A549 (cell line): ENCODE measurements at regions not wholly inside any gene's neighbourhood (a gene's known extent, or its start where the extent isn't known, plus 50 kb on each side); places are given as distances from the start of the nearest gene placed in this dataset.
A peak's percentile ranks its signal among the peaks of the same experiment; 100 is the strongest.

Experiments
- ATAC-seq, 2 experiments: fragments of 200-7000 bp in 1 of 2; fragments of >200 bp in 1 of 2; cut with Nextera tagmentation in 1 of 2; cut with Tn5 transposase in 1 of 2; 3 replicates each; pipeline versions ENCODE4 v1.8.0 to v1.9.1; 2018 to 2020; ENCODE audit warnings: mild to moderate bottlenecking in 1 of 2, moderate library complexity in 1 of 2
- CTCF ChIA-PET: fragments of 300-600 bp; sonication (Branson Sonifier 250); formaldehyde crosslinking; extraction: SDS; loops from one replicate; lab custom pipeline; 2021; ENCODE audit warnings: antibody characterized with exemption, inconsistent platforms; lab: Yijun Ruan, JAX
- POLR2A ChIA-PET: fragments of 350-600 bp; formaldehyde crosslinking; extraction: SDS; loops from one replicate; lab custom pipeline; 2021; ENCODE audit warnings: antibody characterized with exemption, inconsistent platforms; lab: Yijun Ruan, JAX
- DNase-seq, 2 experiments: peaks; one replicate each; pipeline versions ENCODE4 v3.0.0 to v3.0.0-alpha.2; 2011 to 2016; ENCODE audit warnings: low read depth in 1 of 2, low spot score in 1 of 2
- FAIRE-seq: peaks from 2 replicates; lab custom pipeline; 2011; peaks lifted over from hg19 to GRCh38; lab: Jason Lieb, UNC
- H3K27ac ChIP-seq, 2 experiments: fragments of >200 bp; sonication (Bioruptor Twin); formaldehyde crosslinking; 3 replicates each; pipeline ENCODE4 v1.5.1; 2016 to 2017
- H3K4me1 ChIP-seq: fragments of >200 bp; sonication (Bioruptor Twin); formaldehyde crosslinking; 3 replicates; pipeline ENCODE4 v1.6.1; 2016
- H3K4me2 ChIP-seq: fragments of >200 bp; sonication (Bioruptor Twin); formaldehyde crosslinking; 3 replicates; pipeline ENCODE4 v1.6.1; 2016
- H3K4me3 ChIP-seq: fragments of >200 bp; sonication (Bioruptor Twin); formaldehyde crosslinking; 3 replicates; pipeline ENCODE4 v1.5.1; 2016
- H3K9me3 ChIP-seq: fragments of >200 bp; sonication (Bioruptor Twin); formaldehyde crosslinking; 3 replicates; pipeline ENCODE4 v1.6.1; 2016
- BHLHE40 ChIP-seq: IDR thresholded peaks from 2 replicates; pipeline ENCODE4 v1.6.1; 2012; ENCODE audit warnings: low read depth, low read length, inconsistent platforms
- CBX2 ChIP-seq: fragments of 200-600 bp; sonication (generic); IDR thresholded peaks from 2 replicates; pipeline ENCODE4 v1.6.1; 2016; ENCODE audit warnings: low read depth, mild to moderate bottlenecking, borderline replicate concordance
- CBX8 ChIP-seq: fragments of 200-600 bp; sonication (generic); IDR thresholded peaks from 2 replicates; pipeline ENCODE4 v1.6.1; 2016
- CEBPB ChIP-seq, 2 experiments: fragments of >200 bp in 1 of 2; sonication (Bioruptor Twin) in 1 of 2; formaldehyde crosslinking in 1 of 2; IDR thresholded peaks; 2 replicates each; pipeline ENCODE4 v1.6.1; 2012 to 2016
- EHF ChIP-seq: fragments of 250-450 bp; sonication (Bioruptor Pico); IDR thresholded peaks from 2 replicates; pipeline ENCODE4 v1.5.0; 2020; ENCODE audit warnings: mild to moderate bottlenecking
- ELK1 ChIP-seq: fragments of 150-350 bp; IDR thresholded peaks from 2 replicates; pipeline ENCODE4 v1.6.1; 2014; ENCODE audit warnings: low read depth, mild to moderate bottlenecking, low read length
- EP300 ChIP-seq, 2 experiments: fragments of >200 bp; sonication (Bioruptor Twin); formaldehyde crosslinking; IDR thresholded peaks; 2 replicates in 1 of 2; 3 replicates in 1 of 2; pipeline ENCODE4 v1.6.1; 2016 to 2017
- FOXS1 ChIP-seq: fragments of 250-450 bp; sonication (Bioruptor Pico); IDR thresholded peaks from 2 replicates; pipeline ENCODE4 v1.5.0; 2020; ENCODE audit warnings: mild to moderate bottlenecking, moderate library complexity
- HOXA7 ChIP-seq: fragments of 250-450 bp; sonication (Bioruptor Pico); IDR thresholded peaks from 2 replicates; pipeline ENCODE4 v1.5.0; 2020; ENCODE audit warnings: mild to moderate bottlenecking, moderate library complexity
- HOXB5 ChIP-seq: fragments of 250-450 bp; sonication (Bioruptor Pico); IDR thresholded peaks from 2 replicates; pipeline ENCODE4 v1.5.0; 2020; ENCODE audit warnings: mild to moderate bottlenecking, moderate library complexity
- JUNB ChIP-seq: fragments of >200 bp; sonication (Bioruptor Twin); formaldehyde crosslinking; IDR thresholded peaks from 2 replicates; pipeline ENCODE4 v1.6.1; 2016
- KDM1A ChIP-seq: fragments of 200-600 bp; sonication (generic); IDR thresholded peaks from 2 replicates; pipeline ENCODE4 v1.6.1; 2016; ENCODE audit warnings: low read depth, mild to moderate bottlenecking
- KDM5A ChIP-seq: fragments of 200-600 bp; sonication (generic); IDR thresholded peaks from 2 replicates; pipeline ENCODE4 v1.6.1; 2016; ENCODE audit warnings: antibody characterized with exemption, mild to moderate bottlenecking
- PHF8 ChIP-seq: fragments of 200-600 bp; sonication (generic); IDR thresholded peaks from 2 replicates; pipeline ENCODE4 v1.6.1; 2016; ENCODE audit warnings: low read depth, mild to moderate bottlenecking, antibody characterized with exemption, moderate library complexity, borderline replicate concordance
- RAD21 ChIP-seq, 2 experiments: fragments of >200 bp in 1 of 2; sonication (Bioruptor Twin) in 1 of 2; formaldehyde crosslinking in 1 of 2; IDR thresholded peaks in 1 of 2; conservative IDR thresholded peaks in 1 of 2; 2 replicates in 1 of 2; 3 replicates in 1 of 2; pipeline ENCODE4 v1.6.1; 2012 to 2018; ENCODE audit warnings: inconsistent platforms in 1 of 2
- REST ChIP-seq: fragments of 200-600 bp; sonication (generic); IDR thresholded peaks from 2 replicates; pipeline ENCODE4 v1.6.1; 2016; ENCODE audit warnings: antibody characterized with exemption, mild to moderate bottlenecking, moderate library complexity
- RFX5 ChIP-seq: fragments of 450-650 bp; IDR thresholded peaks from 2 replicates; pipeline ENCODE4 v1.7.1; 2014; ENCODE audit warnings: antibody characterized with exemption, mild to moderate bottlenecking, moderate library complexity
- SMC3 ChIP-seq: fragments of >200 bp; sonication (Bioruptor Twin); formaldehyde crosslinking; IDR thresholded peaks from 3 replicates; pipeline ENCODE4 v1.6.1; 2018; ENCODE audit warnings: inconsistent platforms
- TFCP2L1 ChIP-seq: fragments of 250-450 bp; sonication (Bioruptor Pico); IDR thresholded peaks from 2 replicates; pipeline ENCODE4 v1.5.0; 2021; ENCODE audit warnings: mild to moderate bottlenecking
- ZFP36 ChIP-seq: fragments of 450-650 bp; IDR thresholded peaks from 2 replicates; pipeline ENCODE4 v1.6.1; 2014; ENCODE audit warnings: borderline replicate concordance; ENCODE audit not compliant: partially characterized antibody
- ZNF302 ChIP-seq: fragments of 250-450 bp; sonication (Bioruptor Pico); IDR thresholded peaks from 2 replicates; pipeline ENCODE4 v1.9.0; 2021; ENCODE audit warnings: inconsistent platforms, mild to moderate bottlenecking, moderate library complexity
- WGBS: methylation state at CpG from one replicate; pipeline ENCODE4 v1.1.6; 2017; ENCODE audit errors: missing lambda C conversion rate; 5-methylcytosine and 5-hydroxymethylcytosine counted together
- TF ChIP-seq, protein P1 (sequence below): fragments of 450-650 bp; IDR thresholded peaks from 2 replicates; pipeline ENCODE4 v1.6.1; 2014; ENCODE audit warnings: antibody characterized with exemption
- TF ChIP-seq, protein P2 (sequence below): fragments of 250-450 bp; sonication (Bioruptor Pico); IDR thresholded peaks from 2 replicates; pipeline ENCODE4 v1.5.0; 2020; ENCODE audit warnings: low read depth, mild to moderate bottlenecking, moderate library complexity
- TF ChIP-seq, protein P3 (sequence below): fragments of 250-450 bp; sonication (Bioruptor Pico); IDR thresholded peaks from 2 replicates; pipeline ENCODE4 v1.5.0; 2021; ENCODE audit warnings: mild to moderate bottlenecking, moderate library complexity, borderline replicate concordance
- TF ChIP-seq, protein P4 (sequence below): IDR thresholded peaks from 2 replicates; pipeline ENCODE4 v1.6.1; 2012; ENCODE audit warnings: low read depth, borderline replicate concordance

GRCh38 chr13:34040863-34041262 is 222.9 kb downstream of the RFC3 start:
- POLR2A ChIA-PET = no interaction called here
- FAIRE-seq = no peak
- TF ChIP-seq, protein P1, sequence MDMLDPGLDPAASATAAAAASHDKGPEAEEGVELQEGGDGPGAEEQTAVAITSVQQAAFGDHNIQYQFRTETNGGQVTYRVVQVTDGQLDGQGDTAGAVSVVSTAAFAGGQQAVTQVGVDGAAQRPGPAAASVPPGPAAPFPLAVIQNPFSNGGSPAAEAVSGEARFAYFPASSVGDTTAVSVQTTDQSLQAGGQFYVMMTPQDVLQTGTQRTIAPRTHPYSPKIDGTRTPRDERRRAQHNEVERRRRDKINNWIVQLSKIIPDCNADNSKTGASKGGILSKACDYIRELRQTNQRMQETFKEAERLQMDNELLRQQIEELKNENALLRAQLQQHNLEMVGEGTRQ = no peak
- TF ChIP-seq, all 56 proteins: peak for 0
- H3K4me2 ChIP-seq = no peak overlapping the region
- H3K27ac ChIP-seq = no peak overlapping the region
- CTCF ChIA-PET = no interaction called here
- ATAC-seq = no peak
- no peaks in the 10 kb centered on the region; the same call in 2 of the 3 replicates for H3K9me3 ChIP-seq
- peaks cover 30% of the 10 kb centered on the region; the same call in 2 of the 3 replicates for H3K4me1 ChIP-seq
- H3K4me3 ChIP-seq = no peak overlapping the region
- WGBS = 80% methylated on average over 4 of the region's 4 CpGs
- DNase-seq = no peak

DNA sequence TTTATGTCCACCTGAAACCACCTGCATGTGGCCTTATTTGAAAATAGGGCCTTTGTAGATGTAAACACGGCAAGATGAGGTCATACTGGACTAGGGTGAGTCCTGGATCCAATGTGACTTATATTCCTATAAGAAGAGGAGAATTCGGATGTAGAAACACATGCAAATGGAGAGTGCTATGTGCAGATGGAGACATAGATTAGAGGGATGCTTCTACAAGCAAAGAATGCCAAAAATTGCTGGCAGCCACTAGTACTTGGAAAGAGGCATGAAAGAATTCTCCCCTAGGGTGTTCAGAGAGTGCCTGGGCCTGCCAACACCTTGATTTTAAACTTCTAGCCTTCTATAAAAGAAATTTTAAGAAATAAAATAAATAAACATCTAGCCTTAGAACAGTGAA is 226.1 kb downstream of the RFC3 start:
- H3K9me3 ChIP-seq = no peaks in the 10 kb centered on the region
- no peak for FAIRE-seq
- peak in 1 of 2 experiments; percentile 30; a peak in 1 of 6 replicates for ATAC-seq
- CTCF ChIA-PET = no interaction called here
- TF ChIP-seq TFCP2L1 (no peak), CBX8 (no peak), PHF8 (no peak), HOXB5 (CRISPR knock-in tag) (no peak), KDM1A (no peak), EP300 (IDR thresholded peaks at IDR 0.05) (no peak), ELK1 (no peak), BHLHE40 (no peak), KDM5A (no peak), JUNB (no peak), HOXA7 (CRISPR knock-in tag) (no peak), CBX2 (no peak), SMC3 (no peak), RAD21 (conservative IDR thresholded peaks at IDR 0.05 in 1 of 2, IDR thresholded peaks at IDR 0.05 in 1 of 2) (no peak)
- TF ChIP-seq, protein P2, sequence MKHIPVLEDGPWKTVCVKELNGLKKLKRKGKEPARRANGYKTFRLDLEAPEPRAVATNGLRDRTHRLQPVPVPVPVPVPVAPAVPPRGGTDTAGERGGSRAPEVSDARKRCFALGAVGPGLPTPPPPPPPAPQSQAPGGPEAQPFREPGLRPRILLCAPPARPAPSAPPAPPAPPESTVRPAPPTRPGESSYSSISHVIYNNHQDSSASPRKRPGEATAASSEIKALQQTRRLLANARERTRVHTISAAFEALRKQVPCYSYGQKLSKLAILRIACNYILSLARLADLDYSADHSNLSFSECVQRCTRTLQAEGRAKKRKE = no peak
- TF ChIP-seq, protein P3, sequence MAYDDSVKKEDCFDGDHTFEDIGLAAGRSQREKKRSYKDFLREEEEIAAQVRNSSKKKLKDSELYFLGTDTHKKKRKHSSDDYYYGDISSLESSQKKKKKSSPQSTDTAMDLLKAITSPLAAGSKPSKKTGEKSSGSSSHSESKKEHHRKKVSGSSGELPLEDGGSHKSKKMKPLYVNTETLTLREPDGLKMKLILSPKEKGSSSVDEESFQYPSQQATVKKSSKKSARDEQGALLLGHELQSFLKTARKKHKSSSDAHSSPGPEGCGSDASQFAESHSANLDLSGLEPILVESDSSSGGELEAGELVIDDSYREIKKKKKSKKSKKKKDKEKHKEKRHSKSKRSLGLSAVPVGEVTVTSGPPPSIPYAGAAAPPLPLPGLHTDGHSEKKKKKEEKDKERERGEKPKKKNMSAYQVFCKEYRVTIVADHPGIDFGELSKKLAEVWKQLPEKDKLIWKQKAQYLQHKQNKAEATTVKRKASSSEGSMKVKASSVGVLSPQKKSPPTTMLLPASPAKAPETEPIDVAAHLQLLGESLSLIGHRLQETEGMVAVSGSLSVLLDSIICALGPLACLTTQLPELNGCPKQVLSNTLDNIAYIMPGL = no peak
- TF ChIP-seq, protein P4, sequence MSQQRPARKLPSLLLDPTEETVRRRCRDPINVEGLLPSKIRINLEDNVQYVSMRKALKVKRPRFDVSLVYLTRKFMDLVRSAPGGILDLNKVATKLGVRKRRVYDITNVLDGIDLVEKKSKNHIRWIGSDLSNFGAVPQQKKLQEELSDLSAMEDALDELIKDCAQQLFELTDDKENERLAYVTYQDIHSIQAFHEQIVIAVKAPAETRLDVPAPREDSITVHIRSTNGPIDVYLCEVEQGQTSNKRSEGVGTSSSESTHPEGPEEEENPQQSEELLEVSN = no peak
- DNase-seq = no peak
- no peak overlapping the region for H3K4me3 ChIP-seq
- 57% methylated on average over 2 of the region's 2 CpGs for WGBS
- H3K4me2 ChIP-seq = peak overlapping the region; percentile 18; the same call in 2 of the 3 replicates
- POLR2A ChIA-PET = no interaction called here
- peak overlapping the region; percentile 55 to 69; a peak in 5 of 6 replicates for H3K27ac ChIP-seq
- H3K4me1 ChIP-seq = peaks cover 15% of the 10 kb centered on the region; the same call in 2 of the 3 replicates

DNA sequence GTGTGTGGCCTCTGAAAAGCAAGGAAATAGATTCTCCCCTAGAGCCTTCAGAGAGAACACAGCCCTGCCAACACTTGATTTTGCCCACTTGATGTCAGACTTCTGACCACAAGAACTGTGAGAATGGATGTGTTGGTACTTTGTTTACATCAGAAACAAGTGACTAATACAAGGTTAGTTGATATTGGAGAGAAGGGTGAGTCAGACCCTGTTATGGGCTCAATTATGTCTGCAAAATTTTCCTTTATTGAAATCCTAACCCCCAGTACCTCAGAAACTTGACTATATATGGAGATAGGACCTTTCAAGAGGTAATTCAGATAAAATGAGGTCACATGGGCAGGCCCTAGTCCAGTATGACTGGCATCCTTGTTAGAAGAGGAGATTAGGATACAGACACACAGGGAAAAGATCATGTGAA is 226.7 kb downstream of the RFC3 start:
- ATAC-seq (peak; percentile 83 to 84), FAIRE-seq (no peak), DNase-seq (peak; percentile 5 to 75)
- peak overlapping the region; percentile 69; a peak in 5 of 6 replicates for H3K27ac ChIP-seq
- CTCF ChIA-PET = no interaction called here
- H3K4me2 ChIP-seq = peak overlapping the region; percentile 18; the same call in 2 of the 3 replicates
- peaks cover 15% of the 10 kb centered on the region; the same call in 2 of the 3 replicates for H3K4me1 ChIP-seq
- no peak overlapping the region for H3K4me3 ChIP-seq
- H3K9me3 ChIP-seq = no peaks in the 10 kb centered on the region
- POLR2A ChIA-PET = no interaction called here
- peak; percentile 18; the same call in 1 of the 3 replicates for TF ChIP-seq SMC3
- TF ChIP-seq FOXS1 = no peak
- no peak for TF ChIP-seq RFX5
- TF ChIP-seq HOXA7 (CRISPR knock-in tag) = no peak
- no peak for TF ChIP-seq REST
- no peak for TF ChIP-seq PHF8
- peak; percentile 29 to 30; a peak in 1 of 5 replicates for TF ChIP-seq EP300 (IDR thresholded peaks at IDR 0.05)
- 0 out of 4 replicates have a peak, but pooled peaks of 1 of the 2 experiments have one; percentile 16 for TF ChIP-seq CEBPB (IDR thresholded peaks at IDR 0.05)
- no peak for TF ChIP-seq ZNF302 (CRISPR knock-in tag)
- TF ChIP-seq JUNB = peak; percentile 78
- TF ChIP-seq ZFP36 = no peak
- TF ChIP-seq KDM5A = no peak
- no peak for TF ChIP-seq EHF (CRISPR knock-in tag)
